IMR-90 (cell line): ENCODE measurements at regions not wholly inside any gene's neighbourhood (a gene's known extent, or its start where the extent isn't known, plus 50 kb on each side); places are given as distances from the start of the nearest gene placed in this dataset.
"Not testable (repeated sequence)": the region's sequence is repeated elsewhere in the genome, so short reads cannot be mapped to it uniquely, and the experiment has no call there.

Source experiments
- ATAC-seq: fragments of 200-7000 bp; cut with Tn5 transposase; 2 replicates; pipeline ENCODE4 v1.9.1; 2020; ENCODE audit warnings: low read depth, mild to moderate bottlenecking, moderate library complexity
- BruUV-seq: library from RNA; stranded (reverse); fragments of 400-500 nt; replicated peaks from 2 replicates; lab custom pipeline; 2021; lab: Mats Ljungman, UMichigan
- CTCF ChIA-PET: fragments of 300-600 bp; formaldehyde crosslinking; extraction: SDS; loops from one replicate; lab custom pipeline; 2021; ENCODE audit warnings: antibody characterized with exemption; lab: Yijun Ruan, JAX
- POLR2A ChIA-PET: fragments of 300-600 bp; sonication (Branson Sonifier 250); formaldehyde crosslinking; loops from one replicate; lab custom pipeline; 2022; ENCODE audit warnings: antibody characterized with exemption; ENCODE audit not compliant: unreplicated experiment; lab: Charles Lee
- DNase-seq: peaks from one replicate; pipeline ENCODE4 v3.0.0; 2013
- H2AFZ ChIP-seq: replicated peaks from 2 replicates; pipeline ENCODE3; 2013; ENCODE audit warnings: low read length, mild to moderate bottlenecking; ENCODE audit not compliant: poor library complexity
- H2AK5ac ChIP-seq: 2 replicates; pipeline ENCODE4 v1.6.1; 2013; ENCODE audit warnings: low read depth, low read length, inconsistent platforms
- H2AK9ac ChIP-seq: replicated peaks from 2 replicates; pipeline ENCODE3; 2013; ENCODE audit warnings: mild to moderate bottlenecking, low read depth, low read length, moderate library complexity; ENCODE audit not compliant: poor library complexity
- H2BK120ac ChIP-seq: 2 replicates; pipeline ENCODE4 v1.6.1; 2013; ENCODE audit warnings: low read depth, low read length, inconsistent platforms
- H2BK15ac ChIP-seq: 3 replicates; pipeline ENCODE4 v1.6.1; 2013; ENCODE audit warnings: low read depth, low read length, inconsistent platforms
- H2BK20ac ChIP-seq: 2 replicates; pipeline ENCODE4 v1.6.1; 2013; ENCODE audit warnings: low read depth, mild to moderate bottlenecking, inconsistent platforms, low read length, moderate library complexity
- H2BK5ac ChIP-seq: 2 replicates; pipeline ENCODE4 v1.6.1; 2013; ENCODE audit warnings: mild to moderate bottlenecking, low read depth, low read length, inconsistent platforms; ENCODE audit not compliant: poor library complexity, severe bottlenecking
- H3K14ac ChIP-seq: replicated peaks from 2 replicates; pipeline ENCODE4 v1.6.1; 2013; ENCODE audit warnings: low read depth, low read length, inconsistent platforms
- H3K18ac ChIP-seq: 2 replicates; pipeline ENCODE4 v1.6.1; 2013; ENCODE audit warnings: low read depth, low read length, control low read depth
- H3K23ac ChIP-seq: 2 replicates; pipeline ENCODE4 v1.6.1; 2013; ENCODE audit warnings: low read depth, low read length, inconsistent platforms
- H3K27ac ChIP-seq: 2 replicates; pipeline ENCODE4 v1.5.1; 2013; ENCODE audit warnings: mild to moderate bottlenecking, control low read depth, low read length; ENCODE audit not compliant: insufficient read depth
- H3K27me3 ChIP-seq: 2 replicates; pipeline ENCODE4 v1.6.1; 2013; ENCODE audit warnings: low read length; ENCODE audit not compliant: control insufficient read depth, insufficient read depth
- H3K36me3 ChIP-seq: 2 replicates; pipeline ENCODE4 v1.6.1; 2013; ENCODE audit warnings: low read length, mixed read lengths; ENCODE audit not compliant: control insufficient read depth, insufficient read depth
- H3K4ac ChIP-seq: 2 replicates; pipeline ENCODE4 v1.6.1; 2013; ENCODE audit warnings: low read depth, low read length, inconsistent platforms
- H3K4me1 ChIP-seq: 2 replicates; pipeline ENCODE4 v1.6.1; 2013; ENCODE audit warnings: low read length, mixed read lengths; ENCODE audit not compliant: control insufficient read depth, insufficient read depth
- H3K4me2 ChIP-seq: 2 replicates; pipeline ENCODE4 v1.6.1; 2013; ENCODE audit warnings: low read depth, mild to moderate bottlenecking, control low read depth, low read length, moderate library complexity
- H3K4me3 ChIP-seq: 2 replicates; pipeline ENCODE4 v1.5.1; 2013; ENCODE audit warnings: low read depth, mild to moderate bottlenecking, control low read depth, low read length, moderate library complexity; ENCODE audit not compliant: insufficient read depth
- H3K56ac ChIP-seq: 2 replicates; pipeline ENCODE4 v1.6.1; 2013; ENCODE audit warnings: low read length, inconsistent platforms; ENCODE audit not compliant: insufficient read depth; ENCODE audit errors: extremely low read depth
- H3K79me1 ChIP-seq, 2 experiments: 2 replicates each; pipeline ENCODE4 v1.6.1; 2013; ENCODE audit warnings: low read length in 2 of 2, inconsistent platforms in 1 of 2, low read depth in 1 of 2
- H3K9ac ChIP-seq: 2 replicates; pipeline ENCODE4 v1.6.1; 2013; ENCODE audit warnings: low read depth, low read length, control low read depth
- H3K9me1 ChIP-seq: 2 replicates; pipeline ENCODE4 v1.6.1; 2013; ENCODE audit warnings: low read length, inconsistent platforms; ENCODE audit not compliant: insufficient read depth
- H3K9me3 ChIP-seq: 2 replicates; pipeline ENCODE4 v1.6.1; 2013; ENCODE audit warnings: low read length; ENCODE audit not compliant: control insufficient read depth, insufficient read depth
- H4K20me1 ChIP-seq: 2 replicates; pipeline ENCODE4 v1.6.1; 2013; ENCODE audit warnings: low read length, inconsistent platforms; ENCODE audit not compliant: insufficient read depth
- H4K5ac ChIP-seq: 2 replicates; pipeline ENCODE4 v1.6.1; 2013; ENCODE audit warnings: mild to moderate bottlenecking, low read depth, low read length, control low read depth
- H4K8ac ChIP-seq, 2 experiments: 2 replicates each; pipeline ENCODE4 v1.6.1; 2013; ENCODE audit warnings: low read depth in 2 of 2, low read length in 2 of 2, control low read depth in 1 of 2, inconsistent platforms in 1 of 2
- H4K91ac ChIP-seq: 2 replicates; pipeline ENCODE4 v1.6.1; 2013; ENCODE audit warnings: low read depth, low read length, inconsistent platforms; ENCODE audit not compliant: insufficient read depth
- WGBS, 2 experiments: methylation state at CpG; one replicate each; pipeline versions ENCODE4 v1.1.5 to v1.1.7; 2013; ENCODE audit warnings: missing lambda C conversion rate in 2 of 2; ENCODE audit not compliant: insufficient read length in 1 of 2; ENCODE audit errors: extremely low coverage in 2 of 2; 5-methylcytosine and 5-hydroxymethylcytosine counted together
- dilution Hi-C: fragments of 300-500 bp; cut with HindIII; formaldehyde crosslinking; loops from one replicate; pipeline ENCODE4 v1.14.3; 2018; ENCODE audit warnings: low sequenced_read_pairs; ENCODE audit not compliant: unreplicated experiment
- in situ Hi-C: fragments of 300-500 bp; cut with MboI; formaldehyde crosslinking; loops from 3 replicates; pipeline ENCODE4 v1.14.3; 2019; ENCODE audit warnings: low sequenced_read_pairs, inconsistent platforms, mixed read lengths
- intact Hi-C: fragments of 100-400 bp; cut with micrococcal nuclease; formaldehyde crosslinking; loops from 2 replicates; pipeline ENCODE4 v1.10.0; 2022

DNA sequence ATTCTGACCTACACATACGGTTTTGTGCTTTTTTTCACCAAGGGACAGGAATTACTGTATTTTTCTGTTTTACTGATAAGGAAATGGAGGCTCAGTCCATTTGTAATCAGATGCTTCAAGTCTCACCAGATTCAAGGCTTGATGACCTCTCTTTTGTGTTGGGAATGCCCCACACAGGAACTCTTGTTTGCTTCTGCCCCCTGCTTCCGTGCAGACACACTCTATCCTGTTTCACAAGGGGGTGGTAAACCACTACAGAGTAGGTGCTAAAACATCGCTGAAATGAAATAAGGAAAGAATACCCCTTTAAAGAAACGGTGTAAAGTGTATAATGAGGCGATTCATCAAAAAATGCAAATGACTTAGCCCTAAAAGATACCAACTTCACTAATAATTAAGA is 72.9 kb downstream of the PROP1 start:
- H3K14ac ChIP-seq, H3K4ac ChIP-seq, H3K4me3 ChIP-seq, dilution Hi-C loops, H3K18ac ChIP-seq, H3K27me3 ChIP-seq, H2AK9ac ChIP-seq, H2BK15ac ChIP-seq, CTCF ChIA-PET, BruUV-seq, in situ Hi-C loops, H2BK20ac ChIP-seq, H3K36me3 ChIP-seq, intact Hi-C loops, H4K91ac ChIP-seq, H4K5ac ChIP-seq, H2AFZ ChIP-seq, H3K56ac ChIP-seq, H3K9me1 ChIP-seq, ATAC-seq, H3K79me1 ChIP-seq, H3K9ac ChIP-seq, H3K4me1 ChIP-seq, DNase-seq, H4K20me1 ChIP-seq, H2AK5ac ChIP-seq, H2BK120ac ChIP-seq, POLR2A ChIA-PET, H3K23ac ChIP-seq, H3K4me2 ChIP-seq, H2BK5ac ChIP-seq, H3K27ac ChIP-seq, H3K9me3 ChIP-seq, H4K8ac ChIP-seq: not testable (repeated sequence)
- WGBS, 2 experiments: no CpG with 5 or more reads among the region's 5 CpGs

DNA sequence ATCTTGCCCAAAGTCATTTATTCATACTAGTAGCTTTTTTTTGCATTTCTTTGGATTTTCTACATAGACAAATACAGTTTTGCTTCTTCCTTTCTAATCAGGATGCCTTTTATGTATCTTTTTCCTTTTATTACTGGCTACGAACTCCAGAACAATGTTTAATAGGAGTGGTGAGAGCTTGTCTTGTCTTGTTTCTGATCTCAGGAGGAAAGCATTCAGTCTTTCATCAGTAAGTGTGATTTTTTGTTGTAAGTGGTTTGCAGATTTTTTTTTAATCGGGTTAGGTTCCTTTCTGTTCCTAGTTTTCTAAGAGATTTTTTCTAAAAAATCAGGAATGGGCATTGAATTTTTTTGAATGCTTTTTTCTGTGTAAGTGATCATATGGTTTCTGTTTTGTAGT is 86.8 kb downstream of the PROP1 start:
- H3K79me1 ChIP-seq, in situ Hi-C loops, H3K23ac ChIP-seq, H3K36me3 ChIP-seq, BruUV-seq, H2AFZ ChIP-seq, H3K27me3 ChIP-seq, H2BK15ac ChIP-seq, H2AK9ac ChIP-seq, H4K5ac ChIP-seq, DNase-seq, ATAC-seq, H2AK5ac ChIP-seq, intact Hi-C loops, H3K27ac ChIP-seq, H3K18ac ChIP-seq, H2BK5ac ChIP-seq, H3K56ac ChIP-seq, H3K4me3 ChIP-seq, dilution Hi-C loops, CTCF ChIA-PET, H3K4me1 ChIP-seq, H4K8ac ChIP-seq, POLR2A ChIA-PET, H3K9me1 ChIP-seq, H2BK20ac ChIP-seq, H4K20me1 ChIP-seq, H3K4ac ChIP-seq, H4K91ac ChIP-seq, H3K4me2 ChIP-seq, H3K9me3 ChIP-seq, H3K14ac ChIP-seq, H3K9ac ChIP-seq, H2BK120ac ChIP-seq: not testable (repeated sequence)
- WGBS, 2 experiments: no CpG with 5 or more reads among the region's 2 CpGs
